ENCODE measurements at regions not wholly inside any gene's neighbourhood (a gene's known extent, or its start where the extent isn't known, plus 50 kb on each side); places are given as distances from the start of the nearest gene placed in this dataset.

DNA sequence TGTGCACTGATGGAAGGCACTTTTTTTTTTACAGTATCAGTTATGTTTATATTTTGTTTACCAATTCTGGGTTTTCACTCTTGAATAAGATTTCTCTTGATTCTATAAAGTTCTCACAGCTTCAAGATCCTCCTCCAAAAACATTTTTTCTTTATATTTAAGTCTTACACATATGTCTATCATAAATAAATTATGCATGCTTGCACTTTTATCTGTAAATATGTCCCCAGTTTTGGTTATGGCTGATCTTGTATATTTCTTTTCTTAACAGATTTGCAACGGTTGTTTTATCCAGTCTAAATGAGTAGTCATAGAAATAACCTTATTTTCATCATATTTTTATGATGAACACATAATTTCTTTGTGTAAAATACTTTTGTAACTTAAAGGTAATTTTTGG, 1456.5 kb downstream of the MRPL39 start:
- Histone ChIP-seq H3K27ac (ENCODE audit: low read depth, low read length) (no peak overlapping the region), H3K9me3 (ENCODE audit: insufficient read depth, low read depth, low read length) (no peaks in the 10 kb centered on the region), H3K4me1 (ENCODE audit: insufficient read depth, low read length) (no peaks in the 10 kb centered on the region), H3K36me3 (ENCODE audit: insufficient read depth, low read length) (no peaks in the 10 kb centered on the region), H3K79me2 (ENCODE audit: insufficient read depth, low read length) (no peaks in the 10 kb centered on the region), H2AFZ (ENCODE audit: low read depth, low read length) (no peak overlapping the region), H3K9ac (ENCODE audit: low read length) (no peak overlapping the region), H3K4me2 (ENCODE audit: low read length) (no peak overlapping the region), H3K27me3 (ENCODE audit: insufficient read depth, low read length) (no peaks in the 10 kb centered on the region), H3K4me3 (ENCODE audit: insufficient read depth, low read depth, low read length) (no peak overlapping the region), H4K20me1 (ENCODE audit: insufficient read depth, low read length) (no peaks in the 10 kb centered on the region)
- DNase-seq (ENCODE audit: low read depth) (no peak), FAIRE-seq (no peak)
- TF ChIP-seq, protein P1, sequence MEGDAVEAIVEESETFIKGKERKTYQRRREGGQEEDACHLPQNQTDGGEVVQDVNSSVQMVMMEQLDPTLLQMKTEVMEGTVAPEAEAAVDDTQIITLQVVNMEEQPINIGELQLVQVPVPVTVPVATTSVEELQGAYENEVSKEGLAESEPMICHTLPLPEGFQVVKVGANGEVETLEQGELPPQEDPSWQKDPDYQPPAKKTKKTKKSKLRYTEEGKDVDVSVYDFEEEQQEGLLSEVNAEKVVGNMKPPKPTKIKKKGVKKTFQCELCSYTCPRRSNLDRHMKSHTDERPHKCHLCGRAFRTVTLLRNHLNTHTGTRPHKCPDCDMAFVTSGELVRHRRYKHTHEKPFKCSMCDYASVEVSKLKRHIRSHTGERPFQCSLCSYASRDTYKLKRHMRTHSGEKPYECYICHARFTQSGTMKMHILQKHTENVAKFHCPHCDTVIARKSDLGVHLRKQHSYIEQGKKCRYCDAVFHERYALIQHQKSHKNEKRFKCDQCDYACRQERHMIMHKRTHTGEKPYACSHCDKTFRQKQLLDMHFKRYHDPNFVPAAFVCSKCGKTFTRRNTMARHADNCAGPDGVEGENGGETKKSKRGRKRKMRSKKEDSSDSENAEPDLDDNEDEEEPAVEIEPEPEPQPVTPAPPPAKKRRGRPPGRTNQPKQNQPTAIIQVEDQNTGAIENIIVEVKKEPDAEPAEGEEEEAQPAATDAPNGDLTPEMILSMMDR (IDR thresholded peaks at IDR 0.05; ENCODE audit: insufficient read depth, low read depth, low read length): no peak
- TF ChIP-seq EZH2 (IDR thresholded peaks at IDR 0.05; ENCODE audit: insufficient read depth, low read length): no peak
- H3K4me1 Mint-ChIP-seq (ENCODE audit: low read depth, unreplicated experiment): no peaks in the 10 kb centered on the region
- no peak overlapping the region for H3K4me3 Mint-ChIP-seq (ENCODE audit: unreplicated experiment)
- H3K27ac Mint-ChIP-seq (ENCODE audit: unreplicated experiment): no peak overlapping the region
- no peaks in the 10 kb centered on the region for H3K27me3 Mint-ChIP-seq (ENCODE audit: low read depth, unreplicated experiment)
- H3K36me3 Mint-ChIP-seq (ENCODE audit: low read depth, unreplicated experiment): no peaks in the 10 kb centered on the region
- no peaks in the 10 kb centered on the region for H3K9me3 Mint-ChIP-seq (ENCODE audit: unreplicated experiment)

DNA sequence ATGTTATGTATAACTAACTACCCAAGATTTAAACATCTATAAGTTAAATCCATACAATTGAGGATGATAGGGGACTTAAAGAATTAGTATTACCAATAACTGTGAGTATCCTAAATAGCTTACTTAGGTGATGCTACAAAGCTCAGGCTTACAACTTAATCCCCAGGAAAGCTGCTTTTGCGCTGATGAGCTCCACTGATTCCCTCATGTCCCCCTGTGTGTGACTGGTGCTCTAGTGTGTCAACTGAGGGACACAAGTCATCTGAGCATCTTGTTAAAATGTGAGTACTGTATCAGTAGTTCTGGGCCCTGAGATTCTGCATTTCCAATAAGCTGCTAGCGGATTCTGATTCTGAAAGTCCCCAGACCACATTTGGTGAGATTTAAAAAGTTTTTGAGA, 1458.8 kb downstream of the MRPL39 start:
- Mint-ChIP-seq H3K9me3 (ENCODE audit: unreplicated experiment) (no peaks in the 10 kb centered on the region), H3K27ac (ENCODE audit: unreplicated experiment) (no peak overlapping the region), H3K36me3 (ENCODE audit: low read depth, unreplicated experiment) (no peaks in the 10 kb centered on the region), H3K4me1 (ENCODE audit: low read depth, unreplicated experiment) (no peaks in the 10 kb centered on the region), H3K27me3 (ENCODE audit: low read depth, unreplicated experiment) (no peaks in the 10 kb centered on the region), H3K4me3 (ENCODE audit: unreplicated experiment) (no peak overlapping the region)
- Histone ChIP-seq H4K20me1 (ENCODE audit: insufficient read depth, low read length) (no peaks in the 10 kb centered on the region), H3K27ac (ENCODE audit: low read depth, low read length) (no peak overlapping the region), H3K9me3 (ENCODE audit: insufficient read depth, low read depth, low read length) (no peaks in the 10 kb centered on the region), H2AFZ (ENCODE audit: low read depth, low read length) (no peak overlapping the region), H3K4me2 (ENCODE audit: low read length) (no peak overlapping the region), H3K4me3 (ENCODE audit: insufficient read depth, low read depth, low read length) (no peak overlapping the region), H3K79me2 (ENCODE audit: insufficient read depth, low read length) (no peaks in the 10 kb centered on the region), H3K9ac (ENCODE audit: low read length) (no peak overlapping the region), H3K27me3 (ENCODE audit: insufficient read depth, low read length) (no peaks in the 10 kb centered on the region), H3K36me3 (ENCODE audit: insufficient read depth, low read length) (no peaks in the 10 kb centered on the region), H3K4me1 (ENCODE audit: insufficient read depth, low read length) (no peaks in the 10 kb centered on the region)
- TF ChIP-seq, protein P1 (IDR thresholded peaks at IDR 0.05; ENCODE audit: insufficient read depth, low read depth, low read length): no peak
- no peak for TF ChIP-seq EZH2 (IDR thresholded peaks at IDR 0.05; ENCODE audit: insufficient read depth, low read length)
- FAIRE-seq: no peak
- DNase-seq (ENCODE audit: low read depth): no peak

DNA sequence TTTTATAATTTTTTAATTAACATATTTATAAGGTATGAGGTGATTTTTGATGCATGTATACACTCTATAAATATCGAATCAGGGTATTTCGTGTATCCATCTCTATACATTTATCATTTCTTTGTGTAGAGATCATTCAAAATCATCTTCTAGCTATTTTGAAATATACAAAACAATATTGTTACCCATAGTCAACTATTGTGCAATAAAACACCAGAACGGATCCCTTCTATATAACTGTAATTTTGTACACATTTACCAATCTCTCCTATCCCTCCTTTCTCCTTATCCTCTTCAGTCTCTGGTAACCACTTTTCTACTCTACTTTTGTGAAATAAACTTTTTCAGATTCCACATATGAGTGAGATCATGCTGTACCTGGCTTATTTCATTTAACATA, 1459.6 kb downstream of the MRPL39 start:
- Histone ChIP-seq H3K79me2 (ENCODE audit: insufficient read depth, low read length) (no peaks in the 10 kb centered on the region), H3K27me3 (ENCODE audit: insufficient read depth, low read length) (no peaks in the 10 kb centered on the region), H4K20me1 (ENCODE audit: insufficient read depth, low read length) (no peaks in the 10 kb centered on the region), H3K36me3 (ENCODE audit: insufficient read depth, low read length) (no peaks in the 10 kb centered on the region), H3K4me1 (ENCODE audit: insufficient read depth, low read length) (no peaks in the 10 kb centered on the region), H3K9me3 (ENCODE audit: insufficient read depth, low read depth, low read length) (no peaks in the 10 kb centered on the region), H2AFZ (ENCODE audit: low read depth, low read length) (no peak overlapping the region), H3K4me2 (ENCODE audit: low read length) (no peak overlapping the region), H3K4me3 (ENCODE audit: insufficient read depth, low read depth, low read length) (no peak overlapping the region), H3K27ac (ENCODE audit: low read depth, low read length) (no peak overlapping the region), H3K9ac (ENCODE audit: low read length) (no peak overlapping the region)
- H3K36me3 Mint-ChIP-seq (ENCODE audit: low read depth, unreplicated experiment): no peaks in the 10 kb centered on the region
- no peaks in the 10 kb centered on the region for H3K27me3 Mint-ChIP-seq (ENCODE audit: low read depth, unreplicated experiment)
- FAIRE-seq (no peak), DNase-seq (ENCODE audit: low read depth) (no peak)
- no peak overlapping the region for H3K27ac Mint-ChIP-seq (ENCODE audit: unreplicated experiment)
- TF ChIP-seq EZH2 (IDR thresholded peaks at IDR 0.05; ENCODE audit: insufficient read depth, low read length): no peak
- H3K9me3 Mint-ChIP-seq (ENCODE audit: unreplicated experiment): no peaks in the 10 kb centered on the region
- H3K4me1 Mint-ChIP-seq (ENCODE audit: low read depth, unreplicated experiment): no peaks in the 10 kb centered on the region
- H3K4me3 Mint-ChIP-seq (ENCODE audit: unreplicated experiment): no peak overlapping the region

All from astrocyte (in vitro differentiated cells and primary cell).